ENCODE measurements at regions not wholly inside any gene's neighbourhood (a gene's known extent, or its start where the extent isn't known, plus 50 kb on each side); places are given as distances from the start of the nearest gene placed in this dataset.
"Not testable (repeated sequence)": the region's sequence is repeated elsewhere in the genome, so short reads cannot be mapped to it uniquely, and the experiment has no call there.

GRCh38 chr2:16106619-16107018 lies 166.3 kb downstream of the MYCN start:
- DNase-seq (ENCODE audit: low read depth in 3 of 3) = no peak

GRCh38 chr2:16105669-16106281 lies 165.4 kb downstream of the MYCN start:
- DNase-seq (ENCODE audit: low read depth in 3 of 3) = no peak

GRCh38 chr2:16104949-16105668 lies 164.8 kb downstream of the MYCN start:
- no peak for DNase-seq (ENCODE audit: low read depth in 3 of 3)

DNA sequence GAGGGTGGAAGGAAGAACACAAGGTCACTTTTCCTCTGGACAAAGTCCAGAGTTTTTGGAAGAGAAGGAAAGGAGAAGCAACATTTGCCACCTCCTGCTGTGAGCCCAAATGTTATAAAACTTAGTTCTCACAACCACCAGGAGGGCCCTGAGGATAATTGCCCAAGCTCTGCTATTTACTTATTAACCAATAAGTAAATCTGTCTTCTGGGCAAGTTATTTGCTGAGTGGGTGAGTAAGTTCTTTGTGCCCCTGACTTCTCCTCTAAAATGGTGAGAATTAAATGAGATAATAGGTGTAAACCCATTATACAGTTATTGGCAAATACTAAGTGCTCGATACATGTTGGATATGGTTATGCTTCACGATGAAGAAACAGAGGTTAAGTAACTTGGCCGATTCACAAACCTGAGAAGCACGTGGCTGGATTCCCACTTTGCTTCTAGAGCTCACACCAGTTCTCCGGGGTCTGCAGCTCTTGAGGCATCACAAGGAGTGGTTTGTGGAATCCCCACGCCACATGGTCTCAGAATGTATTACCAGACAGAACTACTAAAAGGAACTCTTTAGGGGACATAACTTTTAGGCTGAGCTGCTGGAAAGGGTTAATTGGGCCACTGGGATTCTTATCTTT lies 164.1 kb downstream of the MYCN start:
- DNase-seq (ENCODE audit: low read depth in 3 of 3) = no peak

DNA sequence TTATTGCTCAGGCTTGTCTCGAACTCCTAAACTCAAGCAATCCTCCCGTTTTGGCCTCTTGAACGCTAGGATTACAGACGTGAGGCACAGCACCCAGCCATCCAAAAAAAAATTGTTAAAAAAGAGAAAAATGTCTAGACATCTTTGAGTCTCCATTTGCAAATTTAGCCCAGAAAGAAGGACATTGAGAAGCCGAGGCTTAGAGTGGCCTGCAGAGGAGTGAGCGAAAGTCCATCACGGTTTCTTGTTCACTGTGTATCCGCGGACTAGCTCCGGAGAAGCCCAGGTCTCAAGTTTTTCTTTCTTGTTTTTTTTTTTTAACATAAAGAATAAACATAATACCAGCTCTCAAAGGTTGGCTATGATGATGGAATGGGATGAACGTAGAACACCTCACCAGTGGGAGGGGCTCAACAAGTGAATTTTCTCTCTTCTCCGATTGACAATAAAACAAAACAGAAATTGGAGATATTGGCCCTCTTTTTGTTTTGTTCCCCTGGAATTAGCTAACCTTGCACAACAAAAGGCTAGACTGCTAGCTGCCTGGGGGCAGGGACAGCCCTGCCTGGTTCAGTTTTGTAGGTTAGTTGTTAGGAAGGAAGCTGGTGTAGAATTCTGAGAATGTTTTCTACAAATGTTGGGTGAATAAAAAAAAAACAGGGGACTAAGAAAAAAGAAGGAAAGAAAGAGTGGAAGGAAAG lies 163.4 kb downstream of the MYCN start:
- no peak for DNase-seq (ENCODE audit: low read depth in 3 of 3)

GRCh38 chr2:16102976-16103380 lies 162.6 kb downstream of the MYCN start:
- DNase-seq (ENCODE audit: low read depth in 3 of 3) = no peak

DNA sequence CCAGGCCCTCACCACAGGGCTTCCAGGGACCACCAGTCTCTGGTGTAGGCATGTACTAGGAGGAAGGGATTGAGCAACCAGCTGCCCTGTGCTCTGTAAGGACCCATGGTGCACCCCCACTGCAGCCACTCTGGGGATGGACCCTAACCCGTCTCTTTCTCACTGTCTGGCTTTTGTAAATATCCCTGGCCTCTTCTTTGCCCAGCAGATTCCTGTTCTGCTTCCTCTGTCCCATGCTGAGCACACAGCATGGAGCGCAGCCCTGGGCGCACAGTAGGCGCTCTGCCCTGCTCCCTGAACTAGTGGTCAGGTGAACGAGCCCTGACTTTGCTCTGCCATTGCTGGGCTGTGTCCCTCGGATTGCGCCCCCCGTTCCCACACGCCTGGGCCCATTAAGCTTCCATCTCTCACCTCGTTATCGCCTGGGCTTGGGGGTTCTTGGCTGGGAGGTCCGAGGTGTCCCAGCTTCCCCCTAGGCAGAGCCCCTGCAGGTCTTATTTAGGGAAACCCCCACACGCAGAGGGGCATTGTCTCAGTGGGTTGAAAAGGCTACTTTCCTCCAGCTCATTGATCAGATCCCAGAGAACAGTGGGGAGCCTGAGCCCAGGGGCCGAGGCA lies 162.1 kb downstream of the MYCN start:
- DNase-seq (ENCODE audit: low read depth in 3 of 3) = no peak

- no peak for DNase-seq (ENCODE audit: low read depth in 3 of 3)
Measured at GRCh38 chr2:16101196-16101595, 160.8 kb downstream of the MYCN start.

GRCh38 chr2:16100006-16100405 lies 159.7 kb downstream of the MYCN start:
- DNase-seq (ENCODE audit: low read depth in 3 of 3) = no peak

DNA sequence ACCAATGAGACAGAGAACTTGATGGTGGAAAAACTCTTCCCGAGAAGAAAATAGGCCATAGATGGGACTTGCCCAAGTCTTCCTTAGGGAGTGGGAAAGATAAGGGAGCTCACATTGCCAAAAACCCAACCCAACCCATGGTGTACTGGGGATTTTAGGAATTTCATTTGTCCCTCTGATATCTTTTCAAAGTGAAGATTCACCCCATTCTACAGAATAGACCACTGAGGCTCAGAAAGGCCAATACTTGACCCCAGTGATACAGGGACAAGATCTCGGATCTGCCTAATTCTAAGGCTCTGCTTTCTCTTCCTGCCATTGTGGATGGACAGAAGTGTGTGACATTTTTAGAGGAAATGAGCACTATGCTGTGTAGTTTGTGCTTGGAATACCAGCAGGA lies 159.0 kb downstream of the MYCN start:
- no peak for DNase-seq (ENCODE audit: low read depth in 3 of 3)

GRCh38 chr2:16096962-16097361 lies 156.6 kb downstream of the MYCN start:
- no peak for DNase-seq (ENCODE audit: low read depth in 3 of 3)

DNA sequence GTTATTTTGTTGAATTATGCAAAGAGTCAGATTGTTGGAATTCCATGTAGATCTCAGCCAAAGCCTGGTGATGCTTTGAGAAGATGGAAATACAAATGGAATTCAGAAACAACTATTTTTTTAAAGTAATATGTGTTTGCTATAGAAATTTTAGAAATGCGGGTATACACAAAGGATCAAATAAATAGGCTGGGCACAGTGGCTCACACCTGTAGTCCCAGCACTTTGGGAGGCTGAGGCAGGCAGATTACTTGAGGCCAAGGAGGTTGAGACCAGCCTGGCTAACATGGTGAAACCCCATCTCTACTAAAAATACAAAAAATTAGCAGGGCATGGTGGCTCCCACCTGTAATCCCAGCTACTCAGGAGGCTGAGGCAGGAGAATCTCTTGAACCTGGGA lies 155.1 kb downstream of the MYCN start:
- not testable (repeated sequence) for DNase-seq (ENCODE audit: low read depth in 3 of 3)

GRCh38 chr2:16094811-16095210 lies 154.5 kb downstream of the MYCN start:
- no peak for DNase-seq (ENCODE audit: low read depth in 3 of 3)

DNA sequence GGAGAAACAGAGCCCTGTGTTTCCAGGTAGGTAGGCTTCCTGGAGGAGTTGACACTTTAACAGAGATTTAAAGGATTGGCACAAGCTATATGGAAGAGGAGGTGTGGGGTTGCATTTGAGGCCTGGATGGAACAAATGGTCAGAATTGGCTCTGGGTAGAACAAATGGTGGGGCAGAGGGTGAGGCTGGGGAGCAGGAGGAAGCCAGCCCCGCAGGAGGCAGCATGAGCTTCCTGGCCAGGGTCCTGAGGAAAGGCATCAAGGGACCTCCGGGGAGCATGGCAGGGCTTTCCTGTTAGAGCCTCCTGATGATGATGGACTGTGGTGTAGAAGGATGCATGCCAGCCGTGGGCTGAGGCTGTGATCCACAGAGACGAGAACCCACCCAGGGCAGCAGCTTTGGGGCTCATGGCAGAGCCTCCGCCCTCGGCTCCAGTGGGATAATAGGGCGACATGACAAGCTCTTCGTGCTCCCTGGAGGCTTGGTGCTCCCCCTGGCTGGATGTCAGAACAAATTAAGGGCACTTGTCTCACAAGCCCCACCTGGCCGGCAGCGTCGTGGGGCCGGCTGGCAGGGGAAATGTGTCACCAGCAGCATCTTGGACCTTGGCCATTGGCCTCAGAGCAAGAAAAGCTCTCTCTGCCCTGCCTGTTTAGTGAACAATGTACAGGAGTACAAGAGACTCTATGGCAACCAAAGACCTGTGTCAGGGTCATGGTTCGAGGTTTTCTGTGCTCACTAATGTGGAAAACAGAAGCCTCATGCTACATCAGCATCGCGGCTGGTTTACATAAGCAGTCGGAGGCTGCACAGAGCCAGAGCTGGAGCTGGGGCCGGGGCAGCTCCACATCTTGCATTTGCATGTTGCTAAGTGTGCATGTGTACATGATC lies 153.5 kb downstream of the MYCN start:
- DNase-seq (ENCODE audit: low read depth in 3 of 3) = no peak

GRCh38 chr2:16092861-16093638 lies 152.7 kb downstream of the MYCN start:
- no peak for DNase-seq (ENCODE audit: low read depth in 3 of 3)

GRCh38 chr2:16091576-16092282 lies 151.4 kb downstream of the MYCN start:
- DNase-seq (ENCODE audit: low read depth in 3 of 3) = no peak

GRCh38 chr2:16090650-16091575 lies 150.6 kb downstream of the MYCN start:
- no peak for DNase-seq (ENCODE audit: low read depth in 3 of 3)

GRCh38 chr2:16089491-16089890 lies 149.1 kb downstream of the MYCN start:
- not testable (repeated sequence) for DNase-seq (ENCODE audit: low read depth in 3 of 3)

DNA sequence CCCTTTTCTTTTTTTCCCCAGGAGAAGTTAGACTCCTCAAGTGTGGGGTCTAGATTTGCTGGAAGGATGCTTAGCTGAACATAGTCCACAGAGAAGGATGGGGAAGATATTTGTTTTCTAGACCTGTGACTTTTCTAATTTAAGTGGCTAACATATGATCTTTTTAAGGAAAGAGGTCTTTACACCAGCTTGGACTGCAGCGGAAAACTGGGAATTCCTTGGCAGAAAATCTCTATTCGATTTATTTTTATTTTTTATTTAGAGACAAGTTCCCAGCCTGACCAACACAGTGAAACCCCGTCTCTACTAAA lies 148.4 kb downstream of the MYCN start:
- no peak for DNase-seq (ENCODE audit: low read depth in 3 of 3)

Measured in stimulated activated CD4-positive, alpha-beta T cell treated with anti-CD3 and anti-CD28 coated beads, TNF-alpha, amount 100 ng/mL, for 4 hours (primary cell).